ENCODE measurements at regions not wholly inside any gene's neighbourhood (a gene's known extent, or its start where the extent isn't known, plus 50 kb on each side); places are given as distances from the start of the nearest gene placed in this dataset.
"Not testable (repeated sequence)": the region's sequence is repeated elsewhere in the genome, so short reads cannot be mapped to it uniquely, and the experiment has no call there.

DNA sequence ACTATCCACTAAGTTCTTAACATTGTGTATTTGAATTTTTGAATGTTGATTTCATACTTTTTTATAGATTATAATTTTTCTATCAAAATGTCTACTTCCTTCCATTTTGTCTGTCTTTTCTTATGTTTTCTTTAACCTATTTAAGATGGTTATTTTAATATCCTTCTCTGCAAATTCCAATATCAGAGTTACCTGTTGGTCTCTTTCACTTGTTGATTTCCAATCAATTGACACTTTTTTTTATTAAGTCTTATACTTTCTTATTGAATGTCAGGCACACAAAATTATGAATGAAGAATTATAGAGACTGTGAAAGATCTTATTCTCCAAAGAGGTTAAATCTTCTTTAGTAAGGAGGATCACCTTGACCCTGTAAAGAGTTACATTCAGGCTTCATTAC is 448.3 kb upstream of the NRG3 start:
- no peak for DNase-seq

DNA sequence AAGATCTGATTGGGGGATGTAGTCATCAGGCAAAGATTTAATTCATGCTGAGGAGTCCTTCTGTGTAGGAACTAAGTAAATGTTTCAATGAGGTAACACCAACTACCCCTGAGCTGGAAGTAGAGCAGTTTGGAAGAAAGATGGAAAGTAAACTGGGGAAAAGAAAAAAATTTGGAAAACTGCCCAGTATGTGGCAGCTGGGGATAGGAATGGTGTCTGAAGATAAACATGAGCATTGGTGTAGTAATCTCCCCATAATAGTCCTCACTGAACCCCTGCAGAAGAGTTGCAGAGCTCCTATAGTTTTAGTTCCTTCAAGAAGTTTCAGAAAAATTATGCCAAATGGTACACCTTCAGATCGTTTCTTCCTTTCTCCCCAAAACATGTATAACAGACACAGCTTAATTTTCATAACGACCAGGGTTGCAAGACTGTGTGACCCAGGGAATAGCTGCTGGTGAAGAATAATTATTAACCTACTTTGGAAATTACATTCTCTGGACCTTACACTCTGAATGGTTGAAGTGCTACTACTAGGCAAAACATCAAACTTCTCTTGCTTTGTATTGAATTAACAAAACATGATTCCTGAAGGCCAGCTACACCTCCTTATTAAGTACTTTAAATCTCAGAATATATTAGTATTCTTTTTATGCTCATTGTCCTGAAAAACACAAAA is 446.4 kb upstream of the NRG3 start:
- DNase-seq: no peak

DNA sequence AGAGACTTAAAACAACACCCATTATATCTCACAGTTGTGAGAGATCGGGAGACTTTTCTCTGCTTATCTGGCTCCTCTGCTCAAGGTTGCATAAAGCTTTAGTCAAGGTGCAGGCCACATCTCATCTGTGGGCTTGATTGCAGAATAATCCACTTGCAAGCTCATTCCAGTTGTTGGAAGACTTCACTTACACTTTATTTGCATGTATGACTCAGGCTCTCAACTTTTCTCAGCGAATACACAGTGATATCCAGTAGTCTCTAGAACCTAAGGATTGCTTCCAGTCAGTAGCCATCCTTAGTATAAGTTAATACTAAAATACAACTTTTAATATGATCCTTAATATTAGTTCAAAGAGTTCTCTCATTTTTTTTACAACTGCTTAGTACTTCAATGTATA is 435.5 kb upstream of the NRG3 start:
- no peak for DNase-seq

DNA sequence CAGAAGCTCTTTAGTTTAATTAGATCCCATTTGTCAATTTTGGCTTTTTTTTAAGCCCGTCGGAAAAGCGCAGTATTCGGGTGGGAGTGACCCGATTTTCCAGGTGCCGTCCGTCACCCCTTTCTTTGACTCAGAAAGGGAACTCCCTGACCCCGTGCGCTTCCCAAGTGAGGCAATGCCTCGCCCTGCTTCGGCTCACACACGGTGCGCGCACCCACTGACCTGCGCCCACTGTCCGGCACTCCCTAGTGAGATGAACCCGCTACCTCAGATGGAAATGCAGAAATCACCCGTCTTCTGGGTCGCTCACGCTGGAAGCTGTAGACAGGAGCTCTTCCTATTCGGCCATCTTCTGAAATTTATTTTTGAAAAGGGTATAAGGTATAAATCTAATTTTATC is 433.4 kb upstream of the NRG3 start:
- not testable (repeated sequence) for DNase-seq

DNA sequence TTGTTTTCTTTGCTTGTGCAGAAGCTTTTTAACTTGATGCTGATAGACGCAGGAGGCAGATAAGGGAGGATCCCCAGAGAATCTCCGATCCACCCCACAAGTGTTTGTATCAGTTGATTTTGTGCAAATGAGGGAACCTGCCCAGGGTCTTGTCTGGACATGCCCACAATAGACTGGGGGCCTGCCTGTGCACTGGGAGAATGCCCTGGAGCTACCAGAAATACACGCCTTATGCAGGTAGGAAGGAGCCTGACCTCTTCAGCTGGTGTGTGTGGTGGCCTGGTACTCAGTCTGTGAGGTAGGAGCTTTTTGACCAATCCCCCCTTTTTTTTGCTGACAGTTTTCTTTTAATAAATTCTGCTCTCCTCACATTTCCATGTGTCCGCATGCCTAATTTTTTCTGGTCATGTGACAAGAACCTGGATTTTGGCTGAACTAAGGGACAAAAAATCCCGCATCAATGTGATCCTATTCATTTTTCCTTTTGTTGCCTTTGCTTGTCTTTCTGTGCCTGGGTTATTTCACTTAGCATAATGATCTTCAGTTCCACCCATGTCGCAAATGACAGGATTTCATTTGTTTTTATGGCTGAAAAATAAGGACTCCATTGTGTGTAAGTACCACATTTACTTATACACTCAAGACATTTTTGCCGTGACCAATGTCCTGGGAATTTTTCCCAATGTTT is 430.6 kb upstream of the NRG3 start:
- no peak for DNase-seq

DNA sequence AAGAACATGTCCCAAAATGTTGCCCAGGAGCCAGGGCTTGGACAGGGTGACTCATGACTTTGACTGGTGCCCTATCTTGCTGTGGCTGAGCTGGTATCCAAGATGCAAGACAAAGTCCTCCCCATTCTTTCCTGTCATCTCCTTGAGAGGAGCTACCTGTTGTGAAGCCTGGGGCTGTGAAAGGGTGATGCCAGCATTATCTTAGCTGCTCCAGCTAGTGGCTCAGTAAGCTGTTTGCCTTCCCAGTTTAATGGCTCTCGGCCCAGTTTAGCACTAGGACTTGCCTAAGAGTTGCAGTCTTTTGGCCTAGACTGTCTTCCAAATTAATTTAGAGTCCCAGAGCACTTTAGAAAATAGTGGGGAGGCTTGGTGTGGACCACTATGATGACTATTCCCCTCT is 424.3 kb upstream of the NRG3 start:
- DNase-seq: no peak

DNA sequence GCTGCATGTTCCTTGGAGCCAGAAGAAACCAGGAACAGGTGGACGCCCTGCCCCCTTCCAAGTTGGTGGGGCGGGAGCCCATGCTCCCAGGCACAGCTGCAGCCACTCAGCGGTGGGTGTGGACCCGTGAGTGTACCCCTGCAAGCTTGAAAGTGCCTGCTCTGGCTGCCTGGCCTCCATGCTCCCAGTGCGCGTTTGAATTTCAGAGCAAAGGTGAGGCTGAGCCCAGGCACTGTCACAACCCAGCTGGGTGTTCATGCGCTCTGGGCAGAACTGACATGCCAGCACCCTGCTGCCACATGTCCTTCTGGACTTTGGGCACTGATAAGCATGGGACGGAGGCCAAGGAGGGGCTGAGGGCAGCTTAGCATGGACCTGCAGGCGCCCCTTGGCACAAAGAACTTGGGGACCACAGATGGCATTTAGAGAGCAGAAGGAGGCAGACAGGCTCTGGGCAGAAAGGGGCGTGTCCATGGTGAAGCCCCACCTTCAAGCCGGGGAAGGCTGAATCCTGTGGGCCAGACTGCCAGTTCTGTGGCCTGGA is 402.0 kb upstream of the NRG3 start:
- no peak for DNase-seq

DNA sequence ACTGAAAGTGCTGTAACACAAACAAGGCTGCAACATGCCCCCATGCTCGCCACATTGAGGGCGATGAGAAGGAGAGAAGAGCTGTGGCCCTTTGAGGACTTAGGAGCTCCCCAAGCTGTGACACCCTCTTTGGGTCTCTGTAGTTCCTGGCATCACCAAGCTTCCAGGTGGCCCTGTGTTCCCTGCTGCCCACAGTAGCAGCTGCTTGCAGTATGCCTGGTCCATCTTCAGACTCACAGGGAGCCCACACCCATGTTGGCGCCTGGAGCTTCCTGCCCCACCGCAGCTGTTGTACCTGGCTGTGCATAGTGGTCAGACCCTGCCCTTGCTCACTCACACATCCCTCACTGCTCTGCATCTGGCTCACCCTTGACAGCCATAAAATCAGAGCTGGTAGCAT is 401.2 kb upstream of the NRG3 start:
- DNase-seq: no peak

DNA sequence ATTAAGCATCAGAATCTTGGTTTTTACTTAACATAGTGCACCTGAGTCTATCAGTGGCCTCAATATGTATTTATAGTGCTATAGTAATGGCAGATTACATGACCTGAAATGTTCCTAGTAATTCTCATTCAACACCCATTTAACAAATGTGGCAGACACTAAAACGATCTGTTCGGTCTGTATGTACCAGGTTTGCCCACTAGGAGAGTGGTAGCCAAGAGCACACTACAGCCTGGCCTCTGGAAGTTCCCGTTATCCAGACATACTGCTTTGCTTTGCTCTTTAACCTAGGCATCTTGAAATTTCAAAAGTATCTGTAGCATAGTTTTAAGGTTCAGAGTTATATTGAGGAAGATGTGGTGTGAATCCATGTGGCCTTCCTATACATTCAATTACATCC is 395.7 kb upstream of the NRG3 start:
- no peak for DNase-seq

DNA sequence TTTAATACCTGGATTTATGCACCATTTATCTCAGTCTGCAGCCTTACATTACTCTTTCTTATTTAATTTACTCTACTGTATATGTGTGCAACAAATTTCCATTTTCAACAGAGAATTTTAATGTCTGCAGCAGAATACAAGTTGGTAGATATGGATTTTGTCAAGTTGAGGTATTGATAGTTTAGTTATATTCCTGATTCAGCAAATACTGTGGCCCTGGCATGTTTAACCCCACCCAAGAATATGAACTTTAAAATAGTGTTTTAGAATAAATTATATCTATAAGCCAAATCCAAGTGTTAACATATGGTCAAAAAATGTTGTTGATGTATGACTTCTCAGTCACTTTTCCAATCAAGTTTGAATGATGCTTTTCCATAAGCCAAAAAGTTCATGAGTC is 378.4 kb upstream of the NRG3 start:
- DNase-seq: no peak

DNA sequence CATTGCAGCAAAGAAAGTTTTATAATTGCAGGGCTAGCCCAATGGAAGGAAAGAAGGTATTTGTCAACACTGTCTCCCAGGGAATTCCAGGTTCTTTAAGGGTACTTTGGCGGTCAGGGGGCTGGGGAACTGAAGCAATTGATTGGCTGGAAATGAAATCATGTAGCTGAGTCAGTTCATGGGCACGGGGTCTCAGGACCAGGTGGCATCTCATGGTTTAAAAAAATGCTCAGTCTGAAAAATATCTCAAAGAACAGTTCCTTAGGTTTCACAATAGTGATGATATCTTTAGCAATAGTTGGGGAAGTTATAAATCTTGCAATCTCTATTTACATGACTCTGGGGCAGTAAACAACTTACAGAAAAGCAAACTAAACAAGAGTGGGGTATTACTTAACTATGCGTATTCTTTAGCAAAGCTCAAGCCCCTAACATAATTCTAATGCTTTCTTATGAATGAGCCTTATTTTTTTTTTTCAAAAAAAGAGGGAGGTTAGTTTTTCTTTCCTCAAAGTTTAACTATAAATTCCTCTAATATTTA is 376.9 kb upstream of the NRG3 start:
- no peak for DNase-seq

DNA sequence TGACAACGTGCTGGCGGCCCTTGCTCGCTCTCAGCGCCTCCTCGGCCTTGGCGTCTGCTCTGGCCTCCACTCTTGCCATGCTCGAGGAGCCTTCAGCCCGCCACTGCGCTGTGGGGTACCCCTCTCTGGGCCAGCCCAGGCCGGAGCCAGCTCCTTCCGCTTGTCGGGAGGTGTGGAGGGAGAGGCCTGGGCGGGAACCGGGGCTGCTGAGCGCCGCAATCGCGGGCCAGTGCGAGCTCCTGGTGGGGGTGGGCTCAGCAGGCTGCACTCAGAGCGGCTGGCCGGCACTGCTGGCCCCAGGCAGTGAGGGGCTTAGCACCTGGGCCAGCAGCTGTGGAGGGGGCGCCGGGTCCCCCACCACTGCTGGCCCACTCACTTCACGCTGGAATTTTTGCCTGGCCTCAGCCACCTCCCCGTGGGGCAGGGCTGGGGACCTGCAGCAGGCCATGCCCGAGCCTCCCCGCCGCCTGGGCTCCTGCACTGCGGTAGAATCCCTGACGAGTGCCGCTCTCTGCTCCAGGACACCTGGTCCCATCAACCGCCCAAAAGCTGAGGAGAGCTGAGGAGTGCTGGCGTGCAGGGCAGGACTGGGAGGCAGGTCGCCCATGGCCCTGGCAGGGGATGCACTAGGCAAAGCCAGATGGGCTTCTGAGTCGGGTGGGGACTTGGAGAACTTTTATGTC is 372.2 kb upstream of the NRG3 start:
- no peak for DNase-seq

DNA sequence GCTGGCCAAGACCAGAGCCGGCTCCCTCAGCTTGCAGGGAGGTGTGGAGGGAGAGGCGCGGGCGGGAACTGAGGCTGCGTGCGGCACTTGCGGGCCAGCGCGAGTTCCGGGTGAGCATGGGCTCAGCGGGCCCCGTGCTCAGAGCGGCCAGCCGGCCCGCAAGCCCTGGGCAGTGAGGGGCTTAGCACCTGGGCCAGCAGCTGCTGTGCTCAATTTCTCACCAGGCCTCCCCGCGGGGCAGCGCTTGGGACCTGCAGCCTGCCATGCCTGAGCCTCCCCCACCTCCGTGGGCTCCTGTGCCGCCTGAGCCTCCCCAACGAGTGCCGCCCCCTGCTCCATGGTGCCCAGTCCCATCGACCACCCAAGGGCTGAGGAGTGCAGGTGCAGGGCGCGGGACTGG is 369.2 kb upstream of the NRG3 start:
- DNase-seq: not testable (repeated sequence)

DNA sequence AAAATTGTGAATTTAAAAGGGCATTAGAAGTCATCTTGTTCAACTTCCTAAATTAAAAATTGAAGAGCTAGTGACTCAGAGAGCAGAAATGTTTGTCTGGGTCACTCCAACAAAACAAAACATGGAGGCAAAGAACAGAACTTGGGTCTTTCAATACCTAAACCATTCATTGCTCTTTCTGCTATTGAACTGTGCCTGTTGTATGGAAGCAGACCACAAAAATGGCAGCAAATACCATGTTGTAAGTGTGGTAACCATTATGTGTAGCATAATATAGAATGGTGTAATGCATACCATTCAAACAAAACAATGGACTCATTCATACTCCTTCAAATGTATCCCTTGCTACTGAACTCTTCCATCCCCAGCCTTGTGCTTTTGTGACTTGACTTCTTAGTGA is 360.2 kb upstream of the NRG3 start:
- DNase-seq: no peak

DNA sequence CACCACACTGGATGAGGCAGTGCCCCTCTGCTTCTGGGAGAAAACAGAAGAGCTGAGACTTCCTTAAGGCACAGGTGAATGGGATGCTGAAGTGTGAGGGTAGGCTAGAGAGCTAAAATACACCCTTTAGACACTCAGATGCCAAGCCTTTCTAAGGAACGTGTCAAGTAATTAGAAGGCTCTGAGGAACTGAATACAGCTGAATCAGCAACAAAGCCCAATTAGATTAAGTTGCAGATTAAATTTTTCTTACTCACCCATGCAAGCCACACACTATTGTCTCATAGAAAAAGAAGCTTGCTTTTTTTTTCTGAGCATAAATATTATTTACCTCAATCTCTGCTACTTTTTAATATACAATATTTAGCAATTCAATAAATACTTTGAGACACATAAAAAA is 354.3 kb upstream of the NRG3 start:
- DNase-seq: no peak

DNA sequence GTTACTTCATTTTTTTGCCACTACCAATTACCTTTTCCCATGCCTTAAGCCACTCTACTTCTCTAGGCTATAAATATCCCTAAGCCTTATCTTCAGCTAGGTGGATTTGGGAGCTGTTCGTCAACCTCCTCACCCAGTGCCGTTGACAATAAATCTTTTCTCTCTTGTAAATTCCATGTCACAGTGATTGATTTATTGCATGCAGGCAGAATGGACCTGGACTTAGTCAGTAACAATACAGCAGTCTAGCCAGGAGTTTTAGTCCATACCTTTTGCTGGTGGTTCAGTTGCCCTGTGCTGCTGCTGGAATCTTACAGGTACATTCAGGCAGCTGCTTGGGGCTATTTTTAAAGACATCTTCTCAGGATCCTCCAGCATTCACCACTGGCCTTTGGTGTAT is 350.5 kb upstream of the NRG3 start:
- no peak for DNase-seq

DNA sequence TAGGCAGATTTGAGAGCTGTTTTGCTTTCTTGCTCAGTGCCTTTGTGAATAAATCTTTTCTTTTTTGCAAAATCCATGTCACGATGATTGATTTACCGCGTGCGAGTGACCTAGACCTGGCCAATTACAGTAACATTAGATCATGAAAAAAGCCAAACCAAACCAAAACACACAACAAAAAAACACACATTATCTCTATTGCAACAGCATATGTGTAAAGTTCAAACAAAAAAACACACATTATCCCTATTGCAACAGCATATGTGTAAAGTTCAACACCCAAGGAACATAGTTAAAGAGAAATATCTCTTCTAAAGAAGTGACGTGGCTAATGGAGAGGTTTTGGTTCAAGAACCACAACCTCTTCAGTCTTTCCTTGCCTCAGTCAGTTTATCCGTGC is 342.6 kb upstream of the NRG3 start:
- no peak for DNase-seq

DNA sequence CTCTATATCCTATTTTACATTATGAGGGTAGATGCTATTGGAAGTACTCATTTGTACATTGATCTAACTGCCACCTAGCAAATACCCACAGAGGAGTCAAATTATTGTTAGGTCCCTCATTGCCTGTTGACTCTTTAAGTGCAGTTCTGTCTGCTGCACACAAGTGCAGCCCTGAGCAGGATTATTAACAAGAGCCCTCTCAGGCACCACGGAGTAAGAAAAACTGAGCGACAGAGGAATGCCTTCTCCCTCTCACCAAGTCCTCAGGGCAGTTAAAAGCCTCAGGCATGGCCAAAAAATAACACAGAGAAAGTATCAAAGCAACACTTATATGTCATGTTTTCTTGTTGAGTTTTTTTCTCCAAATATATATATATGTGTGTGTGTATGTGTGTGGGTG is 340.0 kb upstream of the NRG3 start:
- DNase-seq: no peak

DNA sequence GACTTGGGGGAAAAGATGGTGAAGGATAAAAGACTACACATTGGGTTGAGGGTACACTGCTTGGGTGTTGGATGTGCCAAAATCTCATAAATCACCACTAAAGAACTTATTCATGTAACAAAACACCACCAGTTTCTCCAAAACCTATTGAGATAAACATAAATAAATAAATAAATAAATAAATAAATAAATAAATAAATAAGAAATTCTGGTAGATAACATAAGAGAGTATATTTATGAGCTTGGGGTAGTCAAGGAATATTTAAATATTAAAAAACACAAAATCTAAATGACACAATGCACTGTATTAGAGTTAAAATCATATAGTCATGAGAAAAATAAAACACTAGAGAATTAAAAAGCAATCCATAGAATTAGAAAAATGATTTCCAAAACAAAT is 333.5 kb upstream of the NRG3 start:
- DNase-seq: no peak

DNA sequence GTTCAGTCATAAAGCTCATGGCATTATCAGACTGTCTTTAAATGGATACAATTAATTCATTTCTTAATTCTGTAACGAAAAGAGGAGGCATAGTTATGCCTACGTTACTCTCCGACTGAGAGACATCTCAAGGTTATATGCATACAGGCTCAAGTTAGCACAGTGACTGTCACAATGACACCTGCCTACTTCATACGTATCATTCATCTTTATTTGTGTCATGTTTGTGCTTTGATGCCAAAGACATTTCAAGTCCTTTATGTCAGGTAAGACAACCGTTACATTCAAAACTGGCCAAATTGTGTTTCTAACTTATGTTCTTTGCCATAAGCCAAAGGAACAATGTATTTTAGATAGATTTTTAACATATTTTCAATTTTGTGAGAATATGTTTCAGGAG is 328.8 kb upstream of the NRG3 start:
- no peak for DNase-seq

DNA sequence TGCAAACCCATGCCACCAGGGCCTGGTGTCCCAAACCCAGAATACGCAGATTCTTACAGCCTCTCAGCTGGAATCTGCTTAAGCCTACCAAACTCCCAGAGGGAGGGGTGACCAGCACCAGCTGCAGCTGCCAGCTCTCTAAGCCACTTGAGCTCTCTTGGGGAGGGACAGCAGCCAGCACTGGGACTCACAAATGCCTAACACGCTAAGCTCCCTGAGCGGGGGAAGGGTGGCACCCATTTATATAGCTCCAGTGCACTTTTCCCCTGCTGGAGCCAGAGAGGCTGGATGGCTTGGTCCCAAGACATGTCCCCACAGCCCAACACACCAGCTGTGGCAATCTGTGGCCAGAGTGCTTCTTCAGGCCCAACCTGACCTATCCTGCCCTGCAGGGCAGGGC is 326.8 kb upstream of the NRG3 start:
- no peak for DNase-seq

DNA sequence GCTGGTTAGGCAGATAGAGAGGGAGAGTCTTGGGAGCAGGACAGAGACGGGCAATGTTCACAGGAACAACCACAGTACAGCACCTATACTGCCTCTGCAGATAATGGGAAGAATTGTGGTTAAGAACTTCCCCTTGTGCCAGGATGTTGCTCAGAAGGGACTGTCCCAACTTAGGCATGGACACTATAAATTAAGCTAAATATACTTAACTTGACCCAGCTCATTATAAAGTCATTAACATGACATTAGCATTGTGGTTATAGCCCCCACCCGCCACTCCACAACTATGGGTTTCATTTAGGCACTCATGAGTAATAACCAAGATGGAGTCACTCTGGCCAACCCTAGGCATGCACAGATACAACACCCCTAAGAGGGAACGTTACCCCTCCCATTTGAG is 310.9 kb upstream of the NRG3 start:
- no peak for DNase-seq

DNA sequence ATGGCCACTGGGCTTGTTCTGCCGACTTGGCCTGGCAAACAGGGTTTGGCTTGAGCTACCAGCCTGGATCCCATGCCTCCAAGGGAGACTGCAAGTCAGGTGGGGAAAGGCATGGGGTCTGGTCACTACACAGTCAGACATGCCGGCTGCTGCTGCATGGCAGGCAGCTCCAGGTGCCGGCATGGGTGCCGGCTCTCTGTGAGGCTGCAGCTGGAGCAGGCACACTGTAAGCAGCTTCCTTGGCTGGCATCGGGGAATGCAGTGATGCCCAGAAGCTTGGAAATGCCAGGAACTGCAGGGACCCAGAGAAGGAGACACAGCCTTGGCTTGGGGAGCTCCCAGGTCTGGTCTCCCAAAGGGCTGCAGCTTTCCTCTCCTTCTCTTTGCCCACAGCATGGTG is 305.5 kb upstream of the NRG3 start:
- no peak for DNase-seq
